Spinal cord (tissue), 9 donors: ENCODE measurements at regions not wholly inside any gene's neighbourhood (a gene's known extent, or its start where the extent isn't known, plus 50 kb on each side); places are given as distances from the start of the nearest gene placed in this dataset.
"Not testable (repeated sequence)": the region's sequence is repeated elsewhere in the genome, so short reads cannot be mapped to it uniquely, and the experiment has no call there.

Experiments
- DNase-seq, 6 donors: peaks; one replicate each; pipeline versions ENCODE4 v3.0.0 to v3.0.0-alpha.2; 2013 to 2015; ENCODE audit warnings: low spot score in 6 of 6, low read depth in 4 of 6
- H3K27ac ChIP-seq: one replicate; pipeline ENCODE4 v1.5.1; 2013; ENCODE audit warnings: low read depth, low read length, control low read depth
- H3K27me3 ChIP-seq: one replicate; pipeline ENCODE4 v1.6.1; 2013; ENCODE audit warnings: low read length; ENCODE audit not compliant: control insufficient read depth, insufficient read depth
- H3K36me3 ChIP-seq: one replicate; pipeline ENCODE4 v1.6.1; 2013; ENCODE audit warnings: low read length; ENCODE audit not compliant: control insufficient read depth, insufficient read depth
- H3K4me1 ChIP-seq: one replicate; pipeline ENCODE4 v1.6.1; 2013; ENCODE audit warnings: low read length; ENCODE audit not compliant: control insufficient read depth, insufficient read depth
- H3K4me3 ChIP-seq: one replicate; pipeline ENCODE4 v1.5.1; 2013; ENCODE audit warnings: low read depth, low read length, control low read depth
- H3K9me3 ChIP-seq: one replicate; pipeline ENCODE4 v1.6.1; 2013; ENCODE audit warnings: low read length; ENCODE audit not compliant: control insufficient read depth, insufficient read depth
- WGBS: methylation state at CpG from one replicate; pipeline ENCODE4 v1.1.5; 2013; ENCODE audit warnings: missing lambda C conversion rate; ENCODE audit not compliant: insufficient coverage; 5-methylcytosine and 5-hydroxymethylcytosine counted together
- donor health status: healthy.

- not testable (repeated sequence) for H3K27me3 ChIP-seq, DNase-seq, H3K36me3 ChIP-seq, H3K27ac ChIP-seq, H3K4me1 ChIP-seq, H3K4me3 ChIP-seq, H3K9me3 ChIP-seq
- no CpG with 5 or more reads among the region's 3 CpGs for WGBS
Observed at GRCh38 chrX:121768210-121768609, 720.8 kb downstream of the GLUD2 start.

- no peak overlapping the region for H3K4me3 ChIP-seq
- no peak overlapping the region for H3K27ac ChIP-seq
- H3K27me3 ChIP-seq, result no peaks in the 10 kb centered on the region
- no peaks in the 10 kb centered on the region for H3K9me3 ChIP-seq
- H3K4me1 ChIP-seq, result no peaks in the 10 kb centered on the region
- no peak for DNase-seq
- H3K36me3 ChIP-seq, result no peaks in the 10 kb centered on the region
Observed at GRCh38 chrX:121781991-121782390, 734.6 kb downstream of the GLUD2 start.

GRCh38 chrX:121782544-121782943 lies 735.1 kb downstream of the GLUD2 start:
- no peak overlapping the region for H3K4me3 ChIP-seq
- H3K27me3 ChIP-seq, result no peaks in the 10 kb centered on the region
- no peaks in the 10 kb centered on the region for H3K9me3 ChIP-seq
- no peaks in the 10 kb centered on the region for H3K4me1 ChIP-seq
- no peak for DNase-seq
- no peaks in the 10 kb centered on the region for H3K36me3 ChIP-seq
- no peak overlapping the region for H3K27ac ChIP-seq
- 73% methylated on average over 2 of the region's 2 CpGs for WGBS

DNA sequence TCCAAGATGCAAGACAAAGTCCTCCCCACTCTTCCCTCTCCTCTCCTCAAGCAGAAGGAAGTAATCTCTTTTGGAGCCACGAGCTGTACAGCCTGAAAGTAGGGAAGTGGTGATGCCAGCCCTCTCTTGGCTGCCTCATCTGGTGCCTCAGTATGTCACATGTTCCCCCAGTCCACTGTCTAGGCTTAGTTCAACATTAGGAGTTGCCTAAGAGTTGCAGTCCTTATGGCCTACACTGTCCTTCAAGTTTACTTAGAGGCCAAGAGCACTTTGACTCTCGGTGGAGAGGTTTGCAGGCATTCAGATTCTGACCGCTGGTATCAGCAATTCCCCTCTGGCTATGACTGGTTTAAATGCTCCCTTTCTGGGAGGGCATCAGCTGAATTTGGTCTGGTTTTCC lies 735.6 kb downstream of the GLUD2 start:
- Histone ChIP-seq H3K27ac (no peak overlapping the region), H3K36me3 (no peaks in the 10 kb centered on the region), H3K9me3 (no peaks in the 10 kb centered on the region), H3K4me1 (no peaks in the 10 kb centered on the region), H3K27me3 (no peaks in the 10 kb centered on the region), H3K4me3 (no peak overlapping the region)
- 44% methylated on average over 3 of the region's 3 CpGs for WGBS
- DNase-seq, result no peak

DNA sequence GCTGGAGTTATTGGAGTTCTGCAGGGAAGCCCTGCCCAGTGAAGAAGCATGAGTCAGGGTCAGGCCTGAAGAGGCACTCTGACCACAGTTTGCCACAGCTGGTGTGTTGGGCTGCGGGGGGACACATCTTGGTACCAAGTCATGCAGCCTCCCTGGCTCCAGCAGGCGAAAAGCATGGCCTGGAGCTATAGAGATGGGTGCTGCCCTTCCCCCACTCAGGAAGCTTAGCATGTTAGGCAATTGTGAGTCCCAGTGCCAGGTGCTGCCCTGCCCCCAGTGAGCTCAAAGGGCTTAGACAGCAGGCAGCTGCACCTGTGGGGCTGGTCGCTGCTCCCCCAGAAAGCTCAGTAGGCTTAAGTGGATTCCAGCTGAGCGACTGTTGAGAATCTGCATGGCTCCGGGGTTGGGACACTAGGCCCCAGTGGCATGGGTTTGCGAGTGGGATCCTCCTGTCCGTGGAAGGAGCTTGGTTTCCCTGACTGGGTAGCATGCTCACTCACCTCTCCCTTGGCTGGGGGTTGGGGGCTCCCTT lies 755.5 kb downstream of the GLUD2 start:
- no peaks in the 10 kb centered on the region for H3K27me3 ChIP-seq
- no peaks in the 10 kb centered on the region for H3K4me1 ChIP-seq
- H3K9me3 ChIP-seq, result no peaks in the 10 kb centered on the region
- no peak for DNase-seq
- no peaks in the 10 kb centered on the region for H3K36me3 ChIP-seq
- WGBS, result 66% methylated on average over 7 of the region's 7 CpGs
- no peak overlapping the region for H3K4me3 ChIP-seq
- H3K27ac ChIP-seq, result no peak overlapping the region

GRCh38 chrX:121823406-121823805 lies 776.0 kb downstream of the GLUD2 start:
- H3K27me3 ChIP-seq, result no peaks in the 10 kb centered on the region
- 54% methylated on average over 2 of the region's 2 CpGs for WGBS
- no peaks in the 10 kb centered on the region for H3K36me3 ChIP-seq
- no peak overlapping the region for H3K4me3 ChIP-seq
- no peaks in the 10 kb centered on the region for H3K9me3 ChIP-seq
- DNase-seq, result no peak
- H3K27ac ChIP-seq, result no peak overlapping the region
- H3K4me1 ChIP-seq, result no peaks in the 10 kb centered on the region

GRCh38 chrX:121831601-121832000 lies 784.2 kb downstream of the GLUD2 start:
- Histone ChIP-seq H3K4me1 (no peaks in the 10 kb centered on the region), H3K36me3 (no peaks in the 10 kb centered on the region), H3K27ac (no peak overlapping the region), H3K27me3 (no peaks in the 10 kb centered on the region), H3K9me3 (no peaks in the 10 kb centered on the region), H3K4me3 (no peak overlapping the region)
- no CpG with 5 or more reads among the region's 2 CpGs for WGBS
- no peak for DNase-seq

DNA sequence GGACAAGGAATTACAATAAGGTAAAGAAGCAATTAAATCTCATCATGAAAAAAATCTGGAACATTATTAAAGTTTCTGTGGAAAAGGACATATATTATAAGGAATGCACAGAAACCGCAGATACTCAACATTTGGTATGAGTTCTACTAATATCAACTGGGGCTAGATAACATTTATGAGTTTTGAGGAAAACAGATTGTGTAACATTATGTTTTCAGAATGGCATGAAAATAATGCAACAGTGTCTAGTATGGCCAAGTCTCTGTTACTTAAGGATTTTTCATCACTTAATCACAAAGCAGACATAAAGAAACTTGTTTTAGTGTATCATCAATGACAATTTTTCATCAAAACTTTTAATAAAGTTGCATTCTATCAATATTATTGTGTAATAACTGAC lies 785.0 kb downstream of the GLUD2 start:
- H3K9me3 ChIP-seq, result no peaks in the 10 kb centered on the region
- no peak overlapping the region for H3K4me3 ChIP-seq
- H3K27me3 ChIP-seq, result no peaks in the 10 kb centered on the region
- no peak overlapping the region for H3K27ac ChIP-seq
- no peaks in the 10 kb centered on the region for H3K4me1 ChIP-seq
- no peak for DNase-seq
- WGBS, result no CpG with 5 or more reads among the region's 1 CpG
- H3K36me3 ChIP-seq, result no peaks in the 10 kb centered on the region

GRCh38 chrX:121836000-121836399 lies 788.6 kb downstream of the GLUD2 start:
- H3K27me3 ChIP-seq, result no peaks in the 10 kb centered on the region
- H3K9me3 ChIP-seq, result no peaks in the 10 kb centered on the region
- no peaks in the 10 kb centered on the region for H3K36me3 ChIP-seq
- H3K4me3 ChIP-seq, result no peak overlapping the region
- H3K27ac ChIP-seq, result no peak overlapping the region
- no CpG with 5 or more reads among the region's 1 CpG for WGBS
- no peak for DNase-seq
- H3K4me1 ChIP-seq, result no peaks in the 10 kb centered on the region

DNA sequence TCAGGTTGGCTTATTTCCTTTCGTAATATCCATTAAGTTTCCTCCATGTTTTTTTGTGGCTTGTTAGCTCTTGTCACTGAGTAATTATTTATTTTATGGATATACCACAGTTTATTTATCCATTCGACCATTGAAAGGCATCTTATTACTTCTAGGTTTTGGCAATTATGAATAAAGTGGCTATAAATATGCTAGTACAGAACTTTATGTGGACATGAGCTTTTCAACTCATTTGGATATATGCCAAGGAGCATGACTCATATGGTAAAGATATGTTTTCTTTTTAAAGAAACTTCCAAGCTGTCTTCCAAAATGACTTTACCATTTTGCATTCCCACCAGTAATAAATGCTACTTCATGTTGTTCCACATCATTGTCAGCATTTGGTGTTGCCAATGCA lies 803.6 kb downstream of the GLUD2 start:
- WGBS, result no CpG with 5 or more reads among the region's 2 CpGs
- Histone ChIP-seq H3K9me3 (no peaks in the 10 kb centered on the region), H3K4me1 (no peaks in the 10 kb centered on the region), H3K4me3 (no peak overlapping the region), H3K36me3 (no peaks in the 10 kb centered on the region), H3K27ac (no peak overlapping the region), H3K27me3 (no peaks in the 10 kb centered on the region)
- no peak for DNase-seq
